Panc1 (cell line): ENCODE measurements at regions not wholly inside any gene's neighbourhood (a gene's known extent, or its start where the extent isn't known, plus 50 kb on each side); places are given as distances from the start of the nearest gene placed in this dataset.

Experiments used
- ATAC-seq: fragments of 200-7000 bp; cut with Tn5 transposase; 2 replicates; pipeline ENCODE4 v1.9.1; 2020; ENCODE audit warnings: mild to moderate bottlenecking, moderate library complexity
- BruUV-seq: library from RNA; stranded (reverse); fragments of 400-500 nt; replicated peaks from 2 replicates; lab custom pipeline; 2021; lab: Mats Ljungman, UMichigan
- CTCF ChIA-PET: fragments of 300-600 bp; sonication (Branson Sonifier 250); formaldehyde crosslinking; loops from one replicate; lab custom pipeline; 2022; ENCODE audit warnings: antibody characterized with exemption; lab: Charles Lee
- POLR2A ChIA-PET: fragments of 300-600 bp; sonication (Branson Sonifier 250); formaldehyde crosslinking; loops from one replicate; lab custom pipeline; 2022; ENCODE audit warnings: antibody characterized with exemption; lab: Charles Lee
- DNase-seq: peaks from one replicate; pipeline ENCODE4 v3.0.0-alpha.2; 2010; ENCODE audit warnings: low read depth, low spot score
- H3K27ac ChIP-seq: 2 replicates; pipeline ENCODE4 v1.5.1; 2011; ENCODE audit warnings: mild to moderate bottlenecking, low read length, inconsistent platforms
- H3K27me3 ChIP-seq: fragments of 200-500 bp; sonication (Bioruptor generic); 2 replicates; pipeline ENCODE4 v1.6.0; 2014; ENCODE audit warnings: low read length, inconsistent platforms; ENCODE audit not compliant: control insufficient read depth, insufficient read depth
- H3K36me3 ChIP-seq: fragments of 200-500 bp; sonication (Bioruptor generic); 2 replicates; pipeline ENCODE4 v1.5.1; 2014; ENCODE audit warnings: inconsistent platforms, mild to moderate bottlenecking, low read length, moderate library complexity; ENCODE audit not compliant: control insufficient read depth, insufficient read depth
- H3K4me1 ChIP-seq: 2 replicates; pipeline ENCODE4 v1.5.1; 2011; ENCODE audit warnings: inconsistent platforms, mild to moderate bottlenecking, low read length, moderate library complexity; ENCODE audit not compliant: control insufficient read depth, insufficient read depth
- H3K4me3 ChIP-seq, 2 experiments: 2 replicates each; pipeline ENCODE4 v1.5.1; 2011 to 2012; ENCODE audit warnings: low read depth in 2 of 2, low read length in 2 of 2, mild to moderate bottlenecking in 2 of 2, inconsistent platforms in 1 of 2, moderate library complexity in 1 of 2
- H3K9me3 ChIP-seq: fragments of 200-500 bp; sonication (Bioruptor generic); 2 replicates; pipeline ENCODE4 v1.5.1; 2014; ENCODE audit warnings: low read depth, mild to moderate bottlenecking, inconsistent platforms, low read length, moderate library complexity; ENCODE audit not compliant: control insufficient read depth, insufficient read depth
- CTCF ChIP-seq: fragments of 450-650 bp; IDR thresholded peaks from 2 replicates; pipeline ENCODE4 v1.5.1; 2017; ENCODE audit warnings: mild to moderate bottlenecking
- POLR2AphosphoS5 ChIP-seq: IDR thresholded peaks from 2 replicates; pipeline ENCODE4 v1.6.1; 2012; ENCODE audit warnings: mild to moderate bottlenecking, low read depth, low read length, moderate library complexity
- REST ChIP-seq, 2 experiments: IDR thresholded peaks; 2 replicates each; pipeline ENCODE4 v1.6.1; 2011 to 2012; ENCODE audit warnings: low read depth in 2 of 2, control low read depth in 1 of 2, low read length in 1 of 2, mild to moderate bottlenecking in 1 of 2, moderate library complexity in 1 of 2; ENCODE audit not compliant: insufficient read depth in 1 of 2
- SIN3A ChIP-seq: IDR thresholded peaks from 2 replicates; pipeline ENCODE4 v1.6.1; 2012; ENCODE audit warnings: low read depth, mild to moderate bottlenecking, low read length, moderate library complexity, borderline replicate concordance; ENCODE audit not compliant: insufficient read depth
- TCF7L2 ChIP-seq: IDR thresholded peaks from 2 replicates; pipeline ENCODE4 v1.6.1; 2011; ENCODE audit warnings: mild to moderate bottlenecking, low read depth, low read length, inconsistent platforms
- in situ Hi-C: cut with HindIII; loops from 2 replicates; pipeline ENCODE4 v1.10.0; 2016; ENCODE audit warnings: low sequenced_read_pairs, low pct_unique_long_range_greater_than_20kb
- intact Hi-C: fragments of 100-400 bp; cut with micrococcal nuclease; formaldehyde crosslinking; loops from one replicate; pipeline ENCODE4 v1.10.0; 2022; ENCODE audit not compliant: unreplicated experiment

GRCh38 chrX:11949291-11949690 is 189.0 kb upstream of the FRMPD4 start:
- in situ Hi-C loops (no loop called here), intact Hi-C loops (no loop called here)
- Histone ChIP-seq H3K36me3 (no peaks in the 10 kb centered on the region), H3K4me3 (no peak overlapping the region), H3K27me3 (no peaks in the 10 kb centered on the region), H3K27ac (no peak overlapping the region), H3K9me3 (no peaks in the 10 kb centered on the region), H3K4me1 (no peaks in the 10 kb centered on the region)
- BruUV-seq = no TSS peak
- ATAC-seq (no peak), DNase-seq (no peak)
- ChIA-PET CTCF (no interaction called here), POLR2A (no interaction called here)
- TF ChIP-seq SIN3A (no peak), TCF7L2 (no peak), CTCF (no peak), REST (IDR thresholded peaks at IDR 0.05; ENCODE audit: insufficient read depth in 1 of 2, low read depth in 2 of 2, low read length in 1 of 2) (no peak), POLR2AphosphoS5 (no peak)

GRCh38 chrX:11952176-11952720 is 186.0 kb upstream of the FRMPD4 start:
- Histone ChIP-seq H3K27me3 (no peaks in the 10 kb centered on the region), H3K9me3 (no peaks in the 10 kb centered on the region), H3K27ac (no peak overlapping the region), H3K4me1 (no peaks in the 10 kb centered on the region), H3K4me3 (no peak overlapping the region), H3K36me3 (no peaks in the 10 kb centered on the region)
- POLR2A ChIA-PET = no interaction called here
- TF ChIP-seq POLR2AphosphoS5 (no peak), CTCF (no peak), TCF7L2 (no peak), SIN3A (no peak), REST (IDR thresholded peaks at IDR 0.05; ENCODE audit: insufficient read depth in 1 of 2, low read depth in 2 of 2, low read length in 1 of 2) (no peak)
- BruUV-seq = no TSS peak
- intact Hi-C loops (no loop called here), in situ Hi-C loops (no loop called here)
- CTCF ChIA-PET = no interaction called here
- no peak for ATAC-seq
- DNase-seq = no peak
